GM21723 (cell line): ENCODE measurements at regions not wholly inside any gene's neighbourhood (a gene's known extent, or its start where the extent isn't known, plus 50 kb on each side); places are given as distances from the start of the nearest gene placed in this dataset.
"Not testable (repeated sequence)": the region's sequence is repeated elsewhere in the genome, so short reads cannot be mapped to it uniquely, and the experiment has no call there.

ENCODE experiments used
- ATAC-seq: cut with Tn5 transposase; IDR thresholded peaks from one replicate; pipeline ENCODE4 v1.9.1; 2021; ENCODE audit warnings: mild to moderate bottlenecking, moderate library complexity; ENCODE audit not compliant: unreplicated experiment

DNA sequence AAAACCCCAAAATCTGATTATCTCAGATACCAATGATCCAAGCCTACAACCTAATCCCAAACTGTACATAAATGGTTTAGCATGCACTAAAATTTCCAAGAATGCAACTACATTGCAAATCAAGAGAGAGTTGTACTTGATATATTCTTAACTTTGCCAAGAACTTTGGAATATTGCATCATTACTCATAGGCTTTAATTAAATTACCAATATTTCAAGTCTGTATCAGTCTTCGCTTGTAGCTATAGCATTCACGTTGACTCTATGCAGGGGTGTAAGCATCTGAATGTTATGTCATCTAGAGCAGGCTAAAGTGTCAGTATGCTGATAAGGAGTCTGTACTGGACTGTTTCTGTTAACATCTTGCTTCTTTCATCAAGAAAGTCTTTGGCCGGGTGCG, 56.3 kb downstream of the FOXI3 start:
- no peak for ATAC-seq

DNA sequence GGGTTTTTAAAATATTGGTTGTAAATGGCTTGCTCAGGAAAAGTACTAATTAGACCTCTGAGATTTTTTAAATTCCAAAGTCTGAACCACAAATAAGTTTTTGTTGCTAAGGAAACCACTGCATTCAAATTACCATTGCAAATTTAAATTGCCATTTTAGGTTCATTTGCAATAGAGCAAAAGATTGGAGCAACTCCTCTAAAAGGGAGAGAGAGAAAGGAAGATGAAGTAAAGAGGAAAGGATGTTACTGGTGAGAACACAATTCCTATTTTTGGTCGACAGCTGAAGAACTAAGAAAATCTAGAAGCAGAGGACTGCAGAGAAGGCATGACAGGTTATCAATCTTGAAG, 74.9 kb downstream of the FOXI3 start:
- no peak for ATAC-seq

DNA sequence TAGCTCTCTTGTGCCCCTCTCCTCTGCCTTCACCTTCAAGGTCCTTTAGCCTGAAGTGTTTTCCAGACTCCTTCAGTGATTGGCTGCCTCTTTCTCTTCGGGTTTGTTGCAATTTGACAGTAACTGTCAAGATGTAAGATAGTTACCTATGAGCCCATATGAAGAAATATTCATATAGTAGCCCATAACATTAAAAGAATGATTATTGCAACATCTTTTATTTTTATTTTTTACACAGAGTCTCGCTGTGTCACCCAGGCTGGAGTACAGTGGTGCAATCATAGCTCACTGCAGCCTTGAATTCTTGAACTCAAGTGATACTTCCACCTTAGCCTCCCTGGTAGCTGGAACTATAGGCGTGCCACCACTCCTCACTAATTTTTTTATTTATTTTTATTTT, 80.5 kb downstream of the FOXI3 start:
- ATAC-seq: no peak

DNA sequence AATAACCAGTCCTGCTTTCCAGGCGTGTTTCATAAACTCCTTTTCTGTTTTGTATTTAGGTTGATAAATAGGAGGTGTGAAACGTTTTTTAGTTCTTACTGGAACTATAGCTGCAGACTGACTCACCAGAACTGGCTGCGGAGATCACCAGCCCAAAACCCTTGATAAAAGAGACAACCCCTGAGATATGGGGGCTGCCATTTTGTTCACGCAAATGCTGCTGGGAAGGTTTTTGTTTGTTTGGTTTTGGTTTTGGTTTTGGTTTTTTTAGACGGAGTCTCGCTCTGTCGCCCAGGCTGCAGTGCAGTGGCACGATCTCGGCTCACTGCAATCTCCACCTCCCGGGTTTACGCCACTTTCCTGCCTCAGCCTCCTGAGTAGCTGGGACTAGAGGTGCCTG, 87.1 kb downstream of the FOXI3 start:
- not testable (repeated sequence) for ATAC-seq

DNA sequence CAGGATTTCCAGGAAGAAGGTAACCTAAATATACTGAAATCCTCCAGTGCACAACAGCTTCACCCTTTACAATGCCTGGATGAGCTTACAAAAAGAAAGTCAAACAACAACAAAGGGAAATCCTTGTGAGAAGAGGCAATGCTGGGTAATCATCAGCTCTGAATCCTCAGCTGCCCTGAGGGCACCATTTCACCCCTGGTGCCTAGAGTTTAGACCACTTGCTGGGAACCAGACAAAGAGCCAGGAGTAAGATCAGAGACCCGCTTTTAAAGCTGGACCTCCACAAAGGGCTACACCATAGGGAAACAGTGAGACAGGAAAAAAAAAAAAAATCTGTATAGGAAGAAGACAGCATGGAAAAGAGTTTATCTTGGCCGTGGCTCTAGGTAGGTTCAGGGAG, 97.0 kb downstream of the FOXI3 start:
- no peak for ATAC-seq

DNA sequence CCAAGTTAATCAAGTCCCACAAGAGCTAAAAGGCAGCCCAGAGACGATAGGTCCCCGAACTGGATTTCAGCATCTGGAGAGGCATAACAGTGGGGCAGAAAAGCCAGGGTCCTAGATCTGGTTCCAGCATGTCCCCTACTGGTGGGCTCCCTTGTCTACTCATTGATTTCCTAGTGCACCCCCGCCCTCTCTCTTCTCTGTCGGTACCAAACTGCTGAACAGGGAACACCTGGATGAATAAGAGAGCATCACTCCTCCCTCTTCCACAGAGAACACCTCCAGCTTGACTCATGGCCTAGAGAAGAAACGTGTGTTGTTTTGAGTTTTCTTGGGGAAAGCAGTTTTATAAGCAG, 101.3 kb downstream of the FOXI3 start:
- ATAC-seq: no peak

DNA sequence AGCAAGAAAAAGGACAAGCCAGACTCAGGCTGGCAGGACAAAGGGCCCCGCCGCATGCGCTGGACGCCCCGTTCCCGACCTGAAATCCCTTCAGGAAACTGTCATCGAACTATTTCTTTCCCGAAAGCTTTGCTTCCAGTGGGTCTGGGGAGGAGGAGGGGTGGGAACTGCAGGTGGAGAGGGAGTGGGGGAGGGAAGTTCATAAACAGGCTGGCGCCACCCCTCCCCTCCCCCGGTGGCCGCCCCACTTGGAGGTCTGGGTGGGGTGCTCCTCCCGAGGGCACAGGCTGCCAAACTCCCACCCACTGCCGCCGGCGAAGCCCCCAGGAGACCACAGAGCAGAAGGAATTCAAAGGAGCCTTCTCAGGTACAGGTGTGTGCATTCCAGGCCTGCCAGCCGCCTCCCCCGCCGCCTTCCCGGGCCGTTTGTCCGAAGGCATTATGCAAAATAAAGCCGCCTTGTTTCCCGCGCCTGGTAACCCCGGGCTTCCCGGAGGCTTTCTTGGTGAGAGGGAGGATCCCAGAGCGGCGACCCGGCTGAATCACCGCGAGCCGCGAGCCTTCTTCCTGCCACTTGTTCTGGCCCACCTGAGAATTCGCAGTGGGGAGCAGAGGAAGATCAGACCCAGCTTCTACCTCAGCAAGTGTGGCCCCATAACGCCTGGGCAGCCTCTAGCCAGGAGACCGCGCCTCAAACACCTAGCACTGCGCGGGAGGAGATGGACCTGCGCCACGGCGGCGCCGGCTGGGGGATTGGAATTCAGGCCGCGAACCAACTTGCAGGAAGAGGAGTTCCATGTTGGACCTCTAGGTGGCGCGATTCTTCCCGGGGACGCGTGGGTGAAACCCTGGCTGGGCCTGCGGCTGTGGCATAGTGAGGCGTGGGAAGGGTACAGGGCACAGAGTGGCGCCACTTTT, 101.9 kb downstream of the FOXI3 start:
- ATAC-seq: peak; percentile 66

DNA sequence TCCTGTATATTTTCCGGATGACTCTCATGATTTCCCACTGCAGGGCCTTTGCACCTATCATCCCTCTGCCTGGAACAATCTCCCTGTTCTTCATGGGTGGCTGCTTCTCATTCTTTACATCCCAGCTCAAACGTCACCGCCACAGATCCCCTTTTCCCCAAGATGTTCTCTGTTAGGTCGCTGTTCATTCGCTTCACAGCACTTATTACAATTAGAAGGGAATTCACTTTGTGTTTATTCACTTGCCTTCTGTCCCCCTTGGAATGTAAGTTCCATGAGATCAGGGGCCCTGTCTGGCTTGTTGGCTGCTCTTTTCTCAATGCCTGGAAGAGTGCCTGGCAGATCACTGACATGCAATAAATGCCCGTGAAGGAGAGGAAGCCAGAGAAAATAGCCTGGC, 106.7 kb downstream of the FOXI3 start:
- no peak for ATAC-seq

DNA sequence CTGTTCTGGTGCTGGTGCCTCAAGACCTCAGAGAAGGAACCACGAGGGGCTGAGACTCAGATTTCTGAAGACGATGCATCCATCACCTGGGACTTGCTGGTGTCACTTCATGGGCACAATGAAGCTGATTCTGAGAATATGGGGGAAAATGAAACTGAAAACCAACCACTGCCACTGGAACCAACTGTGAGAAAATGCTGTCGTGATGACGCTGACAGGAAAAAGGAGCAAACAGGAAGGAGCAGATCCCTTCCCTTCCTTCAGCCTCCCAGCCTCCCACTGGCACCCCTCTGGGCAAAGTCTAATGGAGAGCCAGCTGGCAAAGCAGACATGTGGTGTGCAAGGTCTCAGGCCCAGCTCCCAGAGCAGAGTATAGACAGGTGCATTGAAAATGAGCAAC, 109.7 kb downstream of the FOXI3 start:
- ATAC-seq: no peak

DNA sequence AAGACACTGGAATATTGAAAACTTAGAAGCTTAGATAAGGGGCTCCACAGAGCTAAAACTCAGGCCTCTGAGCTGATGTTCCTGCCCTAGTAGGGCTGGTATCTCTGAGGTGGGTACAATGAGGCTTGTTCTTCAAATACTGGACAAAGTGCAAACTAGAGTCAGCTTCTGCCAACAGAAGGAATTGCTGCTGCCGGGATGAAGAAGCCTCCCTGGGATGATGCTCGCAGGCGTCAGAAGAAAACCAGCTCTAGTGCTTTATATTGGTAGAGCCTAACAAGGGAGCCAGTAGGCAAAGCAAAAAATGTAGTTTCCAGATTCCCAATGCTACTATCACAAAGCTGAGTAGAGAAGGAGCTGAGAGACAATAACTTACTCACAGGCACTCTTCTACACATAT, 118.1 kb downstream of the FOXI3 start:
- no peak for ATAC-seq

DNA sequence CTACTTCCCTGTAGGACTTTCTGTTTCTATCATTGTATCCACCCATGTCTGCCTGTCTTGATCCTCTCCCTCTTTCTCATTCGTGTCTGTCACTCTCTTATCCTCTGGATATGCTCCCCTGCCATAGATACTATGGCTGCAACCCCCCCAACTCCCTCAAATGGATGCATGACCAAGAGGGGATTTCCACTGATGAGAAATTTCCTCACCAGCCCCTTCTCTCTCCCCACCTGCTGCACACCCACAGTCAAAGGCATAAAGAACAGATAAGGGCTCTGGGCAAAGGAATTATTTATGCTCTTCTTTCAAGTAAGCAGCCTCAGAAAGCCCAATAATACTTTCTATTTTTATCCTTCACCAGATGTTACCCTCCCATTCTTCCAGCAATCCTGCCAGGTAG, 121.3 kb downstream of the FOXI3 start:
- no peak for ATAC-seq

DNA sequence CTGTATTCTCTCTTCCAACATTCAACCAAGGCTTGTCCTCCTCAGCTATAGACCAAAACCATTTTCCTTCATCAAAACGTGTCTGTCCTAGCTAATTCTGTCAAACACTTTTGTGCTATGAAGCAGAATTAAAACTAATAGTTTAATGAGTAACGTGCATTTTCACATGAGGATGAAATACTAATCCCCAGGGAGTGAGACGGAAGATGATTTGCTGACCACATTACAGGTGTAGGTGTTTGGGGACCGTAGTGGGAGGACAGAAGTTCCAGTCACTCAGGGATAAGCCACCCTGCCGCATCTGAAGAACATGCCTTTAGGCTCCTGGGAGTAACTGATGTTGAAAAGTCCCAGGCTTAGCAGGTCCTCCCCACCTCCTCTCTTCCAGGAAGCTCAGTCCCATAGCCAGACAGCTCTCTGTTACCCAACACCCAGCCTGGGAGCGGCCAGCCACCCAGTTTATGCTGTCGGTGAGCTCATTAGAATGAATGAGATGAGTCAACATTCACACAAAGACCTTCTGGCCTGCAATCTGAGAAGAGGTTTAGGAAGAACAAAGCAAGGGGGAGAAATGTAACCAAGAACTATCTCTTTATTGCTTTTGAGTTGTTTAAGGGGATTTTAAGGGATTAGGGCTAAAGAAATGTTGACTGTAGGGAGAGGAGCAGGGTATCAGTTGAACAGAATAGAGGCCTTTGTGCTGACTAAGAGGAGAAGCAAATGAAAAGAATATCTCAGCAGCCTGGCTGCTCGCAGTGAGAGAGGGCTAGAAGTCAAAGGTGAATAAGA, 122.5 kb downstream of the FOXI3 start:
- no peak for ATAC-seq

DNA sequence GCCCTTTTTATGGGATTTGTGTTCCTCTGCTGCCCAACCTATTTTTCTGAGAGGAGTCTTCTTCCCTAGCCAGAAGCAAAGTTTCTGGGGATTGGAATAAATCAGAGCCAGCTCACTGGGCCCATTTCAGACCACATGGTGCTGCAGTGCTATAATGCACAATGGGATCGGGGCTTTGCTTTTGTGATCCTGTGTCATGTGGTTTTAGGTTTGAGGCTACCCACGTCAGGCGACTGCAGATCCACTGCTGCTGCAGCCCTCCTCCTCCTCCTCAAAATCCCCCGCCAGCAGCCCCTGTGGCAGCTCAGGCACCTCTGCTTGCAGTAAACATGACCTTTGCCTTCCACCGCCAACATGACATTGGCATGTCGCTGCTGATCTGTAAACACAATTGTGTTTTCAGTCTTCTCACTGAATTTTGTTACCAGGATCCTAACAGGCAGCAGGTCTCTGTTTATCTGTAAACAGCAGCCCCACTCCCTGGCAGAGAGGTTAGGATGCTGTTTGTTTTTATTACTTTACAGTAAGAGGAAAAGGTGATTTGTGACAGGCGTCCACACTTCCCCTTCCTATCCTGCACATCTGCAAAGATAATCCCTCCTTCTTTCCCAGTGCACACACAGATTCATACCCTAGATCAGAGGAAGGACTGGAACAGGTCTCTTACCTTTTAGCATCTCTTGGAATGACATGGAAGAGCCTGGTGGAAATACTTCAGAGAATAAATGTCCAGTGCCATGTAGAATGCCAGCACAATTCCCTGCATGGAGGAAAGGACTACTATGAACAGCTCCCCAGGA, 130.8 kb downstream of the FOXI3 start:
- ATAC-seq: no peak

DNA sequence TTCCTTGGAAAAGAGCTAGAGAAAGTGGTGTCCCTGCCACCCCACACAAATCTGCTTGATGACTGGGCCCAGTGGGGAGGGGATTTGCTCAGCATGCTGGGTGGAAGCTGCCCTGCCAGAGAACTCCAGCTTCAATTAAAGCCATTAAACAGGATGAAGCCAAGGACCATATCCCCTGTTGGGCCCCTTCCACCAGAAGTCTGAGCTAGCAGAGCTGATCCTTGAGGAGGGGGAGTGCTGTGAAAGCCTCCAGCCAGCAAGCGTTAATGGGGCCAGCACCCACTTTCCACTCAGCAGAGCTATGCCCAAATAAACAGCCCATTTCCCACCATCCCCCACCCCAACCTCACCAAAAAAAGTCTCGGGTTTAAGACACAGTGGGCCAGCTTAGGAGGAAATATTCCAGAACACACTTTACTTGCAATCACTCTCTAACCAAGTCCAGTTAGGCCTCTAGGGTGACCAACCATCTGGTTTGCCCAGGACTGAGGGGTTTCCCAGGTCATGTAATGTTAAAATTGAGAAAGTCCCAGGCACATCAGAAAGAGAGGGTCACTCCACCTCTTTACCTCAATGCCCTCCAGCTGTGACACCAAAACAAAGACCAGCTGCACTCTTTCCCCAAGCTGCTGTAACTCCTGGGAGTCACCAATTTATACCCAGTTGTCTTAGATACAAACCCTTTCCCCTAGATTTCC, 132.3 kb downstream of the FOXI3 start:
- no peak for ATAC-seq

DNA sequence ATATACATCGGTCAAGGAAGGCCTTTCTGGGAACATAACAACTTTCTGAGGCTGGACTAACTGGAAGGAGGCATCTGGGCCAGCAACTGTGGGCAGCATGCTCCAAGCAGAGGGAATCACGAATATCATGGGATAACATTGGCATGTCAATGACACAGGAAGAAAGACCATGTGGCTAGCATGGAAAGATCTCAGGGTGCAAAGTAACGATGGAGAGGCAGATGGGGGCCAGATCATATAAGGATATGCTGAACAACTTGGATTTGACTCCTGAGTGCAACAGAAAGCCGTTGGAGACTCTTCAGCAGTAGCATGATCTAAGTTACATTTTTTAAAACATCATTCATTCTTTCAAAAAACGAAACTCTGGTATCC, 133.6 kb downstream of the FOXI3 start:
- no peak for ATAC-seq

DNA sequence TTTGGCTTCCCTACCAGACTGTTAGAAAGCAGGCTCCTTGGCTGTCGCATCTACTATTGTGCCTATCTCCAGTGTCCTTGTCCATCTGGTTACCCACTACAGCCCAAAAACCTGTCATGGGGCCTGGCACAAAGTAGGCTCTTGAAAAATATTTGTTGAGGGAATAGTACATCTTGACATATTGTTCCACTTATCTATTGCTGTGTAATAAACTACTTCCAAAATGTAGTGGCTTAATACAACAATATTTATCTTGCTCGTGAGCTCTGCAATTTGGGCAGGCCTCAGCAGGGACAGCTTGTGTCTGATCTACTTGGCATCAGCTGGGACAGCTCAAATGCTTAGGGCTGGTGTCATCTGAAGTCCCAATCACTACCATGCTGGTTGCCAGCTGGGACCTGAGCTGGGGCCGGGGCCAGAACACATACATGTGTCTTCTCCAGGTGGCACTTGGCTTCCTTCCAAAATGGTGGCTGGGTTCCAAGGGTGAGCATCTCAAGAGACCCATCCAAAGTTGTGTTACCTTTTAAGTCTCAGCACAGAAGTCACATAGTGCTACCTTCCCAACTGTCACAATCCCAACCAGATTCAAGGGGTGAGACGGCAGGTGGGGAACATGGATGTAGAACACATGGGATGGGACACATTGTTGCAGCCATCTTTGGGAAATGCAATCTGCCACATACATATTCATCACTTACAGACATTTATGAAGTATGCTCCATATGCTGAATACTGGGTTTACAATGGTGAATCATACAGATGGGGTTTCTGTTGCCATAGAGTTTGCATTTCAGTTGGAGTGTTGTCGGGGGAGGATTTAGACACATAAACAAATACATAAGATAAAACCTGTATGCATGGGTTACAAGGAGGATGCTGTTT, 134.2 kb downstream of the FOXI3 start:
- ATAC-seq: no peak

DNA sequence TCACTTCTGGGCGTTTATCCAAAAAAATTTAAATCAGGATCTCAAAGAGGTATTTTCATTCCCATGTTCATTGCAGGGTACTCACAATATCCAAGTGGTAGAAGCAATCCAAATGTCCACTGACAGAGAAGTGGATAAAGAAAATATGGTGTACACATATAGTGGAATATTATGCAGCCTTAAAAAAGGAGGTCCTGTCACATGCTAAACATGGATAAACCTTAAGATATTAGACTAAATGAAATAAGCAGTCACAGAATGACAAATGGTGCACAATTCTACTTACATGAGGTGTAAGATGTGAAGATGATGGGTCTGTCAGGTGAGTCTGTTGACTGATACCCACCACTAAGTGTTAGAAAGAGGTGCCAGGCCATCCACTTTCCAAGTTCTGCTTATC, 140.6 kb downstream of the THNSL2 start:
- ATAC-seq: no peak

DNA sequence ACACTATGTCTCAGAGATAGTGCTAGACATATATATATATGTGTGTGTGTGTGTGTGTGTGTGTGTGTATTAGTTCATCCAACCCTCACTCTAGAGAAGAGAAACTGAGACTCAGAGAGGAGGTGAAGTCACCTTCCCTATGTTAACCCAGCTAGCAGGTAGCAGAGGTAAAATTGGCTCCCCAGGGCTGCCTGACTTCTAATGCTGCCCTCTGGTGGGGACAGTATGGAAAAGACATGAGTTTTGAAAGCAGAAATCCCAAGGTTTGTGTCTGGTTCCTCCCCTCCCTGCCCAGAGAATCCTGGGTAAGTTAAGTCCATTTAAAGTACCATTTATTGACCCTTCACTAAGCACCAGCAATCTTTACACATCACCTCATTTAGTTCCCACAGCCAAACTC, 137.7 kb downstream of the THNSL2 start:
- ATAC-seq: no peak

DNA sequence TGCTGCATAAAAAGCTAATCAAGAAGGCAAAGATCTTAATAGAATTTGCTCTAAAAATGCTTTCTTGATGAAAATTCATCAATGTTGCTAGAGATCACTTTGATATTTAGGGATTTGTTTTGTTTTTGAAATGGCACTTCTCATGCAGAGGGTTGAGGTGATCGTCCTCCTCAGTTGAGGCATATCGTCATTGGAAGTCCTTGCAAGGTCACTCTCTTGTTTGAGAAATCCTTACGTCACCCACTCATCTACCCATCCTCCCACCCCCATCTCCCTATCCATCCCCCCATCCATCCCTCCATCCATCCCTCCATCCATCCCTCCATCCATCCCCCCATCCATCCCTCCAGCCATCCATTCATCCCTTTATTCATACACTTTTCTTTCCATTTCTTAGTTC, 133.7 kb downstream of the THNSL2 start:
- no peak for ATAC-seq

DNA sequence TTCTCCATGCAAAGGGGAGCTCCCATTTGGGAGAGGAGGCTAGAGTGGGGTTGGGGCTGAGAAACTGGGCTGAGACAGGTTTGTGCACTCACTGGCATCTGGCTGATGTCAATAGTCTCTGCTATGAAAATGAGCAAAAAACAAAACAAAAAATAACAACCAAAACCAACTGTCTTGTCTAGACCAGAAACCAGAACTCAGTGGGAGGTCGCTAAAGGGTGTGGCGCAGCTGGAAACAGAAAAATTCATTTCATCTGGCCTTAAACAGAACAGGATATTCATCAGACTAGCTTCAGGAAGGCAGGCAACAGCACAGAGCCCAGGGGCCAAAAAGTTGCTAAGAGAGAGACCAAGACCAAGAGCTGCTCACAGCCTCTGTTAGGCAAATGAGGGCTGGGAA, 126.1 kb downstream of the THNSL2 start:
- no peak for ATAC-seq
